Smooth muscle cell (in vitro differentiated cells): ENCODE measurements at regions not wholly inside any gene's neighbourhood (a gene's known extent, or its start where the extent isn't known, plus 50 kb on each side); places are given as distances from the start of the nearest gene placed in this dataset.

Experiments
- DNase-seq: peaks from one replicate; lab custom pipeline; 2025; ENCODE audit not compliant: unreplicated experiment; lab: John Stamatoyannopoulos, UW
- H2AFZ ChIP-seq: fragments of 200-600 bp; sonication (generic); 2 replicates; pipeline ENCODE4 v1.6.0; 2016; ENCODE audit warnings: antibody characterized with exemption, low read depth, mild to moderate bottlenecking
- H3F3A ChIP-seq: fragments of 200-600 bp; sonication (generic); 2 replicates; pipeline ENCODE4 v1.6.0; 2017; ENCODE audit warnings: antibody characterized with exemption, low read depth
- H3K27ac ChIP-seq: fragments of 200-600 bp; sonication (generic); 2 replicates; pipeline ENCODE4 v1.5.1; 2016; ENCODE audit warnings: low read depth, mild to moderate bottlenecking
- H3K27me3 ChIP-seq: fragments of 200-600 bp; sonication (generic); 2 replicates; pipeline ENCODE4 v1.6.1; 2016; ENCODE audit warnings: low read depth, mild to moderate bottlenecking
- H3K36me3 ChIP-seq: fragments of 200-600 bp; sonication (generic); 2 replicates; pipeline ENCODE4 v1.5.1; 2016; ENCODE audit warnings: low read depth
- H3K4me1 ChIP-seq: fragments of 200-600 bp; sonication (generic); 2 replicates; pipeline ENCODE4 v1.5.1; 2016; ENCODE audit warnings: low read depth
- H3K4me2 ChIP-seq: fragments of 200-600 bp; sonication (generic); 2 replicates; pipeline ENCODE4 v1.6.0; 2016; ENCODE audit warnings: mild to moderate bottlenecking
- H3K4me3 ChIP-seq: fragments of 200-600 bp; sonication (generic); 2 replicates; pipeline ENCODE4 v1.5.1; 2016; ENCODE audit warnings: mild to moderate bottlenecking
- H3K79me2 ChIP-seq: fragments of 200-600 bp; sonication (generic); 2 replicates; pipeline ENCODE4 v1.6.0; 2016; ENCODE audit warnings: low read depth, mild to moderate bottlenecking
- H3K9ac ChIP-seq: fragments of 200-600 bp; sonication (generic); 2 replicates; pipeline ENCODE4 v1.6.0; 2016; ENCODE audit warnings: low read depth
- H3K9me3 ChIP-seq: fragments of 200-600 bp; sonication (generic); replicated peaks from 2 replicates; pipeline ENCODE4 v1.5.1; 2016; ENCODE audit warnings: low read depth
- H4K20me1 ChIP-seq: fragments of 200-600 bp; sonication (generic); 2 replicates; pipeline ENCODE4 v1.6.0; 2016; ENCODE audit warnings: low read depth
- CTCF ChIP-seq: fragments of 200-600 bp; sonication (generic); IDR thresholded peaks from 2 replicates; pipeline ENCODE4 v1.5.1; 2017; ENCODE audit warnings: borderline replicate concordance, mild to moderate bottlenecking, antibody characterized with exemption; ENCODE audit not compliant: insufficient read depth, poor library complexity, severe bottlenecking
- WGBS: methylation state at CpG from one replicate; pipeline ENCODE4 v1.1.7; 2016; ENCODE audit warnings: low lambda C conversion rate; 5-methylcytosine and 5-hydroxymethylcytosine counted together

GRCh38 chr2:157173740-157174184 lies 83.7 kb upstream of the GALNT5 start:
- Histone ChIP-seq H3K27ac (peak overlapping the region; percentile 83), H3K9ac (no peak overlapping the region), H3F3A (no peaks in the 10 kb centered on the region), H2AFZ (no peak overlapping the region), H3K4me2 (peak overlapping the region; percentile 56), H4K20me1 (no peaks in the 10 kb centered on the region), H3K4me1 (no peaks in the 10 kb centered on the region), H3K9me3 (no peaks in the 10 kb centered on the region), H3K36me3 (no peaks in the 10 kb centered on the region), H3K4me3 (no peak overlapping the region), H3K27me3 (no peaks in the 10 kb centered on the region), H3K79me2 (no peaks in the 10 kb centered on the region)
- no peak for DNase-seq
- no peak for TF ChIP-seq CTCF
- 25% methylated on average over 5 of the region's 5 CpGs for WGBS

- Histone ChIP-seq H4K20me1 (no peaks in the 10 kb centered on the region), H3F3A (no peaks in the 10 kb centered on the region), H3K27me3 (no peaks in the 10 kb centered on the region), H3K4me3 (no peak overlapping the region), H3K36me3 (no peaks in the 10 kb centered on the region), H3K4me2 (peak overlapping the region; percentile 26), H3K79me2 (no peaks in the 10 kb centered on the region), H3K9me3 (no peaks in the 10 kb centered on the region), H3K27ac (peak overlapping the region; percentile 83), H3K9ac (no peak overlapping the region), H2AFZ (no peak overlapping the region), H3K4me1 (no peaks in the 10 kb centered on the region)
- DNase-seq = no peak
- WGBS = 86% methylated on average over 2 of the region's 2 CpGs
- no peak for TF ChIP-seq CTCF
These were observed 83.2 kb upstream of the GALNT5 start for GRCh38 chr2:157174321-157174720.

GRCh38 chr2:157176602-157177001 lies 80.9 kb upstream of the GALNT5 start:
- Histone ChIP-seq H3K36me3 (no peaks in the 10 kb centered on the region), H3K79me2 (no peaks in the 10 kb centered on the region), H3K4me2 (no peak overlapping the region), H2AFZ (no peak overlapping the region), H3K4me1 (no peaks in the 10 kb centered on the region), H4K20me1 (no peaks in the 10 kb centered on the region), H3K27me3 (no peaks in the 10 kb centered on the region), H3K9ac (no peak overlapping the region), H3K27ac (no peak overlapping the region), H3K9me3 (no peaks in the 10 kb centered on the region), H3K4me3 (no peak overlapping the region), H3F3A (no peaks in the 10 kb centered on the region)
- 95% methylated on average over 3 of the region's 3 CpGs for WGBS
- DNase-seq = no peak
- no peak for TF ChIP-seq CTCF

GRCh38 chr2:157178874-157179273 lies 78.6 kb upstream of the GALNT5 start:
- no peaks in the 10 kb centered on the region for H4K20me1 ChIP-seq
- no peaks in the 10 kb centered on the region for H3K36me3 ChIP-seq
- no peak overlapping the region for H2AFZ ChIP-seq
- H3K9ac ChIP-seq = no peak overlapping the region
- no peak for DNase-seq
- H3K27ac ChIP-seq = no peak overlapping the region
- H3K4me2 ChIP-seq = no peak overlapping the region
- no peak overlapping the region for H3K4me3 ChIP-seq
- H3F3A ChIP-seq = no peaks in the 10 kb centered on the region
- no peaks in the 10 kb centered on the region for H3K9me3 ChIP-seq
- no peaks in the 10 kb centered on the region for H3K79me2 ChIP-seq
- no peaks in the 10 kb centered on the region for H3K27me3 ChIP-seq
- TF ChIP-seq CTCF = no peak
- no peaks in the 10 kb centered on the region for H3K4me1 ChIP-seq
